Pancreas (tissue), 10 donors: ENCODE measurements at regions not wholly inside any gene's neighbourhood (a gene's known extent, or its start where the extent isn't known, plus 50 kb on each side); places are given as distances from the start of the nearest gene placed in this dataset.

Source experiments
- ATAC-seq, 4 donors: fragments of 200-7000 bp; cut with Tn5 transposase; one replicate each; pipeline versions ENCODE4 v1.8.0 to v1.9.1; 2020; ENCODE audit warnings: mild to moderate bottlenecking in 4 of 4, moderate library complexity in 4 of 4
- DNase-seq, 6 donors: peaks; one replicate each; pipeline ENCODE4 v3.0.0-alpha.2; 2020
- FAIRE-seq: peaks from 2 replicates; lab custom pipeline; 2012; peaks lifted over from hg19 to GRCh38; lab: Jason Lieb, UNC
- H3K27ac ChIP-seq, 4 donors: fragments of 200-600 bp; sonication (generic); 1 replicate in 3 of 4; 2 replicates in 1 of 4; pipeline versions ENCODE4 v1.5.0 to v1.8.0; 2020
- H3K27me3 ChIP-seq, 4 donors: fragments of 200-600 bp; one replicate each; pipeline ENCODE4 v1.8.0; 2021
- H3K36me3 ChIP-seq, 3 donors: fragments of 200-600 bp; sonication (generic) in 1 of 3; one replicate each; pipeline versions ENCODE4 v1.5.0 to v1.8.0; 2020 to 2021
- H3K4me1 ChIP-seq, 3 donors: fragments of 200-600 bp; one replicate each; pipeline ENCODE4 v1.8.0; 2021
- H3K4me3 ChIP-seq, 4 donors: fragments of 200-600 bp; sonication (generic) in 2 of 4; one replicate each; pipeline versions ENCODE4 v1.5.0 to v1.8.0; 2020 to 2021
- H3K9me3 ChIP-seq, 4 donors: fragments of 200-600 bp; one replicate each; pipeline ENCODE4 v1.8.0; 2021
- WGBS, 2 donors: extraction: QIAGEN DNeasy Blood & Tissue Kit; methylation state at CpG; one replicate each; pipeline ENCODE4 v1.1.7; 2013; 5-methylcytosine and 5-hydroxymethylcytosine counted together
- intact Hi-C, 3 donors: fragments of 100-400 bp; cut with DNase I; formaldehyde crosslinking; loops; one replicate each; pipeline versions ENCODE4 v1.11.1 to v1.14.2; 2022
- TF ChIP-seq, protein P1 (sequence below), 4 donors: fragments of 200-600 bp; sonication (generic) in 3 of 4; IDR thresholded peaks; one replicate each; pipeline versions ENCODE4 v1.5.0 to v1.8.0; 2021; ENCODE audit warnings: antibody characterized with exemption in 4 of 4
- donor health status: healthy with polysubstance abuse.
- donor health status: DM: no; HTN: no; CAD: no; lungs with moderate emphysema.
- donor health status: DM: no; HTN: no; CAD: no.
- donor health status: control.
- donor health status: control.
- donor health status: Bipolar disorder and iron deficiency.
- donor health status: DM: yes; HTN: yes; CAD: no.
- donor health status: DM: no; HTN: no; CAD: no.
- donor health status: DM: no; HTN: no; CAD: no.
- donor health status: DM: yes; HTN: yes; CAD: no.

DNA sequence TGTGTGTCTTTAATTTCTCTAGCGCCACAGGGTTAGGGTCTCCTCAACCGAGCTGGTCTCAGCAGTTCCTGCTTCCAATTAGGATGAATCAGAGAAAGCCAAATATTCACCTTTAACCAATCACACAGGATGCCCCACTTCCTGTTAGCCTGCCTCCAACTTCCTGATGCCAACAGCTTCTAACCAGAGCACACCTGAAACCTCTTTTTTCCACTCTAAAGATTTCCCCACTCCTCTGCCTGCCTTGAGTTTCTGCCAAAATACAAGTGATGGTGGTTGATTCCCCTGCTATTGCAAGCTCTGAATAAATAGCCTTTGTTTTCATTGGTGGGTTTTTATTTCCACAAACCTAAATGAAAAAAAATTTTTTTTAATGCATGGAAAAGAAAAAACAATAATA lies 144.7 kb upstream of the UST start:
- Histone ChIP-seq H3K27ac (no peak overlapping the region), H3K9me3 (no peaks in the 10 kb centered on the region), H3K4me3 (no peak overlapping the region), H3K4me1 (no peaks in the 10 kb centered on the region), H3K27me3 (no peaks in the 10 kb centered on the region), H3K36me3 (no peaks in the 10 kb centered on the region)
- ATAC-seq (no peak), DNase-seq (no peak), FAIRE-seq (no peak)
- intact Hi-C loops: no loop called here
- TF ChIP-seq, protein P1, sequence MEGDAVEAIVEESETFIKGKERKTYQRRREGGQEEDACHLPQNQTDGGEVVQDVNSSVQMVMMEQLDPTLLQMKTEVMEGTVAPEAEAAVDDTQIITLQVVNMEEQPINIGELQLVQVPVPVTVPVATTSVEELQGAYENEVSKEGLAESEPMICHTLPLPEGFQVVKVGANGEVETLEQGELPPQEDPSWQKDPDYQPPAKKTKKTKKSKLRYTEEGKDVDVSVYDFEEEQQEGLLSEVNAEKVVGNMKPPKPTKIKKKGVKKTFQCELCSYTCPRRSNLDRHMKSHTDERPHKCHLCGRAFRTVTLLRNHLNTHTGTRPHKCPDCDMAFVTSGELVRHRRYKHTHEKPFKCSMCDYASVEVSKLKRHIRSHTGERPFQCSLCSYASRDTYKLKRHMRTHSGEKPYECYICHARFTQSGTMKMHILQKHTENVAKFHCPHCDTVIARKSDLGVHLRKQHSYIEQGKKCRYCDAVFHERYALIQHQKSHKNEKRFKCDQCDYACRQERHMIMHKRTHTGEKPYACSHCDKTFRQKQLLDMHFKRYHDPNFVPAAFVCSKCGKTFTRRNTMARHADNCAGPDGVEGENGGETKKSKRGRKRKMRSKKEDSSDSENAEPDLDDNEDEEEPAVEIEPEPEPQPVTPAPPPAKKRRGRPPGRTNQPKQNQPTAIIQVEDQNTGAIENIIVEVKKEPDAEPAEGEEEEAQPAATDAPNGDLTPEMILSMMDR (IDR thresholded peaks at IDR 0.05): no peak
- 83 to 91% methylated on average over 2 of the region's 2 CpGs for WGBS, 2 donors

DNA sequence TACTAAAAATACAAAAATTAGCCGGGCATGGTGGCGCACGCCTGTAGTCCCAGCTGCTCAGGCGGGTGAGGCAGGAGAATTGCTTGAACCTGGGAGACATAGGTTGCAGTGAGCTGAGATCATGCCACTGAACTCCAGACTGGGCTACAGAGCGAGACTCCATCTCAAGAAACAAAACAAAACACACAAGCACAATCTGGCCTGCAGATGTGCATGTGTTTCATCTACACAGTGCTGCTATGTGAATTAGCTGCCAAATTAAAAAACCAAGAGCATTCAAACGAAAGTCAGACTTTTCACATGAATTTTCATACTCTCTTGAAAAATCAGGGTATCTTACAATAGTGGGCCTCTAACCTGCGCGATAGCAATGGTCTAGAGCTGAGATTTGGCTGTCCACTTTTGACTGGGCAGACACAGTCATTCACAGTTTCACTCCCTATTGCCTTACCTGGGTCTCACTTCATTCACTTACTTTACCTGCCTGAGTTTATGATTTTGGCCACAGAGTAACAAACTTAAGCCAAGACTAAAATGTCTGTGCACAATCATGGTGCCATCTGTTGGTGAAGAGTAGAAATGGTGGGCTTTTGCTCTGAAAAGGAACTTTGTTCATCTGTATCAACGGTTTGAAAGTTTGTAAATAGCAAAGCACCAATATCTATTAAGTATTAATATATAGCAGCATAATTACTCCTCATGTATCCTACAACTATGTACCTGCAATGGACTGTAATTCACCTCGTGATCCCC lies 138.5 kb upstream of the UST start:
- no peak for FAIRE-seq
- Histone ChIP-seq H3K36me3 (no peaks in the 10 kb centered on the region), H3K9me3 (no peaks in the 10 kb centered on the region), H3K27me3 (no peaks in the 10 kb centered on the region), H3K4me3 (no peak overlapping the region), H3K27ac (no peak overlapping the region), H3K4me1 (no peaks in the 10 kb centered on the region)
- 76 to 82% methylated on average over 10 of the region's 10 CpGs for WGBS, 2 donors
- no peak for DNase-seq
- no peak for ATAC-seq
- intact Hi-C loops: no loop called here
- TF ChIP-seq, protein P1 (IDR thresholded peaks at IDR 0.05): peak in 1 of 4 donors; percentile 11

DNA sequence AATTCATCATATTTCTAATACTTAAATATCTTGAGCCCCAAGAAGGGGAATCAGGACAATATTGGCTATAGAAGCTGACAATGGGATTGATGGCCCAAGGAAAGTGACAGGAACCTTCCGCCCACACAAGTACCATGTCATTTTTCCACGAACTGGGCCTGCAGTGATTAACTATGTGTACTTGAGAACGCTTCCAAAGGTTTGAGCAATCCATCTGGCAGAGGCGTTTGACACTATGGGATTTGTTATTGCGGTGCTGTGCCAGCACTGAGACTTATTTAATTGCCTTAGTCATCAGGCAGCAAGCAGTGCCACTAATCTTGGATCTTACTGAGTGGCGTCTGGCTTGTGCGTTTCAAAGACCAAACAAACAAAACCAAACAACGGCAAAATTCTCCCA lies 135.6 kb upstream of the UST start:
- peak; percentile 62 to 80 (median 70) for ATAC-seq
- Histone ChIP-seq H3K9me3 (no peaks in the 10 kb centered on the region), H3K4me3 (no peak overlapping the region), H3K4me1 (no peaks in the 10 kb centered on the region), H3K36me3 (no peaks in the 10 kb centered on the region), H3K27me3 (no peaks in the 10 kb centered on the region), H3K27ac (no peak overlapping the region)
- peak; percentile 39 for FAIRE-seq
- peak in 2 of 6 donors; percentile 13 to 58 for DNase-seq
- intact Hi-C loops: no loop called here
- WGBS, 2 donors: 37 to 43% methylated on average over 8 of the region's 8 CpGs
- TF ChIP-seq, protein P1 (IDR thresholded peaks at IDR 0.05): no peak

DNA sequence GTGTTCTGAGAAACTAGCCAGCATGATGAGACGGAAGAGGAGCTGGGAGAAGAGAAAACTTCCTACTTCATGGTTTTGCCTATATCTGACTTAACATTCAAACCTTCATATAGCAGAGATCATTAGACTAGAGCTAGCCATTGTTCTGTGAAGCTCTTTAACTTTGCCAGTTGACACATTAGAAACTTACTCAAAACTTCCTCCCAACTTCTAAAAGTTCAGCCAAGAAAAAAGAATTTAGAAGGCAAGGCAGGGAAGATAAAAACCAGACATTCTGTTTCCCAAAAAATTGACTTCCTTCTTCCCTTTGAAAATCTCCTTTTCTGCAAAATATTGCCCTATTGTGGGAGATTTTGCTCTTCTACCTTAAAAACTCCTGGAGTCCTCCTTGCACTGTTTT lies 134.8 kb upstream of the UST start:
- Histone ChIP-seq H3K27ac (no peak overlapping the region), H3K9me3 (no peaks in the 10 kb centered on the region), H3K4me1 (no peaks in the 10 kb centered on the region), H3K4me3 (no peak overlapping the region), H3K36me3 (no peaks in the 10 kb centered on the region), H3K27me3 (no peaks in the 10 kb centered on the region)
- FAIRE-seq: no peak
- intact Hi-C loops: no loop called here
- WGBS, 2 donors: 67 to 79% methylated on average over 1 of the region's 1 CpG
- TF ChIP-seq, protein P1 (IDR thresholded peaks at IDR 0.05): no peak
- DNase-seq: no peak
- ATAC-seq: no peak

DNA sequence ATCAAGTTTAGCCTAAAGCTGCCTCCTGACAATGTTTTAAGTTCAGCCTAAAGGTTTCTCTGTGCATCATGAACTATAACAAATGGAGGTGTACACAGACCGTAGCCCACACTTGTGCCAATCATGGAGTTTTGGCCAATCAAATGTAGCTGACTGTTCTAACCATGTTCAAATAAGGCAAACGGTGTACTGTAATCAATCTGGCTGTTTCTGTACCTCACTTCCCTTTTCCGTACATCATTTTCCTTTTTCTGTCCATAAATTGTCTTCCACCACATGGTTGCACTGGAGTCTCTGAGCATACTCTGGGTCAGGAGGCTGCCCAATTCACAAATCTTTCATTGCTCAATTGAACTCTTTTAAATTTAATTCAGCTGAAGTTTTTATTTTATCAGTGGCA lies 132.2 kb upstream of the UST start:
- Histone ChIP-seq H3K4me3 (no peak overlapping the region), H3K36me3 (no peaks in the 10 kb centered on the region), H3K27ac (no peak overlapping the region), H3K4me1 (no peaks in the 10 kb centered on the region), H3K27me3 (no peaks in the 10 kb centered on the region), H3K9me3 (no peaks in the 10 kb centered on the region)
- no peak for ATAC-seq
- intact Hi-C loops: no loop called here
- no peak for FAIRE-seq
- no peak for DNase-seq
- WGBS, 2 donors: 77 to 79% methylated on average over 3 of the region's 3 CpGs
- TF ChIP-seq, protein P1 (IDR thresholded peaks at IDR 0.05): no peak
